ENCODE measurements at regions not wholly inside any gene's neighbourhood (a gene's known extent, or its start where the extent isn't known, plus 50 kb on each side); places are given as distances from the start of the nearest gene placed in this dataset.
"Not testable (repeated sequence)": the region's sequence is repeated elsewhere in the genome, so short reads cannot be mapped to it uniquely, and the experiment has no call there.

- intact Hi-C loops (cut with DNase I): no loop called here
- H3K36me3 ChIP-seq (ENCODE audit: control insufficient read depth in 1 of 2, insufficient read depth in 2 of 2, low read length in 1 of 2): no peaks in the 10 kb centered on the region
- H3K27ac ChIP-seq (ENCODE audit: low read depth in 1 of 2, low read length in 2 of 2): no peak overlapping the region
- ATAC-seq (ENCODE audit: low FRiP score) (no peak), DNase-seq (no peak)
- no peak overlapping the region for H3K4me3 ChIP-seq (ENCODE audit: low read length in 2 of 2)
- H3K27me3 ChIP-seq (ENCODE audit: control insufficient read depth in 1 of 2, insufficient read depth in 2 of 2, low read length in 1 of 2): no peaks in the 10 kb centered on the region
- no peaks in the 10 kb centered on the region for H3K9me3 ChIP-seq (ENCODE audit: control insufficient read depth, low read length)
- no peaks in the 10 kb centered on the region for H3K4me1 ChIP-seq (ENCODE audit: control insufficient read depth in 1 of 2, insufficient read depth in 2 of 2, low read length in 2 of 2)
Measured at GRCh38 chr1:232422098-232422497, 207.8 kb downstream of the SIPA1L2 start.

- Histone ChIP-seq H3K27ac (ENCODE audit: low read depth in 1 of 2, low read length in 2 of 2) (no peak overlapping the region), H3K27me3 (ENCODE audit: control insufficient read depth in 1 of 2, insufficient read depth in 2 of 2, low read length in 1 of 2) (no peaks in the 10 kb centered on the region), H3K4me1 (ENCODE audit: control insufficient read depth in 1 of 2, insufficient read depth in 2 of 2, low read length in 2 of 2) (no peaks in the 10 kb centered on the region), H3K36me3 (ENCODE audit: control insufficient read depth in 1 of 2, insufficient read depth in 2 of 2, low read length in 1 of 2) (no peaks in the 10 kb centered on the region), H3K9me3 (ENCODE audit: control insufficient read depth, low read length) (no peaks in the 10 kb centered on the region), H3K4me3 (ENCODE audit: low read length in 2 of 2) (no peak overlapping the region)
- WGBS, 2 donors: 92% methylated on average over 9 of the region's 9 CpGs
- no peak for ATAC-seq (ENCODE audit: low FRiP score)
- no peak for DNase-seq
- intact Hi-C loops (cut with DNase I): no loop called here
Measured at GRCh38 chr1:232421143-232421796, 208.7 kb downstream of the SIPA1L2 start.

DNA sequence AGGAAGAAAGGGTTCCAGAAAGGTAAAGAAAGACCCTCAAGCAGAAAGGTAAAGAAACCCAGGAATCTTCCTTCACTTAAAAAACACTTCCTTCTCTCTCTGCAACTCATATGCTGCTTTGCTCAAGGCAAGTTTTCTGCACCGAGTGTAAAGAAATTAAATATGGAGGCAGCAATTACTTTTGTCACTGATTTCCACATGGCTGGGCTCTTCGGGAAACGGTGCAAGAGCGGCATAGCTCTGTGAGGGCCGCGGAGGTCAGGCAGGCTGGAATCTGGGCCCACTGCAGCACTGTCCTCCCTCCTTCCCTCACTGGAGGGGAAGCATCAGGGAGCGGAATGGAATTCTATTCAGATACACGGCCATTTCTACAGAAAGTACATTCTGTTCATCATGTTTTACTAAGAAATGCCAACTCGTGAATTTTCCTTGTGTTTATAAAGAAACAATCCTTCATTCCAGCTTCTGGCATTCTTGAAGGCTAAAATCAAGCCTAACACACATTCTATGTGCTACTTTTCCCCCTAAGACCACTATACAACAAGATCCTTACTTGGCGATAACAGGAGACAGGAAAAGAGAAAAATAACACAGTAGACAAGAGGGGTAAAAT, 212.2 kb downstream of the SIPA1L2 start:
- intact Hi-C loops (cut with DNase I): loop anchor here in 1 of 2 donors (10.0 kb wide), 1 partner anchor 207 kb away; no protein-coding TSS in a partner anchor
- Histone ChIP-seq H3K4me3 (ENCODE audit: low read length in 2 of 2) (no peak overlapping the region), H3K36me3 (ENCODE audit: control insufficient read depth in 1 of 2, insufficient read depth in 2 of 2, low read length in 1 of 2) (no peaks in the 10 kb centered on the region), H3K27me3 (ENCODE audit: control insufficient read depth in 1 of 2, insufficient read depth in 2 of 2, low read length in 1 of 2) (no peaks in the 10 kb centered on the region), H3K27ac (ENCODE audit: low read depth in 1 of 2, low read length in 2 of 2) (no peak overlapping the region), H3K4me1 (ENCODE audit: control insufficient read depth in 1 of 2, insufficient read depth in 2 of 2, low read length in 2 of 2) (no peaks in the 10 kb centered on the region), H3K9me3 (ENCODE audit: control insufficient read depth, low read length) (no peaks in the 10 kb centered on the region)
- ATAC-seq (ENCODE audit: low FRiP score) (no peak), DNase-seq (no peak)
- WGBS, 2 donors: 79% methylated on average over 10 of the region's 10 CpGs

- H3K27ac ChIP-seq (ENCODE audit: low read depth in 1 of 2, low read length in 2 of 2): peak overlapping the region in 1 of 2 donors; percentile 28
- H3K9me3 ChIP-seq (ENCODE audit: control insufficient read depth, low read length): no peaks in the 10 kb centered on the region
- no peaks in the 10 kb centered on the region for H3K27me3 ChIP-seq (ENCODE audit: control insufficient read depth in 1 of 2, insufficient read depth in 2 of 2, low read length in 1 of 2)
- no peaks in the 10 kb centered on the region for H3K36me3 ChIP-seq (ENCODE audit: control insufficient read depth in 1 of 2, insufficient read depth in 2 of 2, low read length in 1 of 2)
- H3K4me3 ChIP-seq (ENCODE audit: low read length in 2 of 2): peak overlapping the region in 1 of 2 donors; percentile 4
- DNase-seq: no peak
- H3K4me1 ChIP-seq (ENCODE audit: control insufficient read depth in 1 of 2, insufficient read depth in 2 of 2, low read length in 2 of 2): no peaks in the 10 kb centered on the region
- 16 to 21% methylated on average over 8 of the region's 8 CpGs for WGBS, 2 donors
- ATAC-seq (ENCODE audit: low FRiP score): no peak
- intact Hi-C loops (cut with DNase I): loop anchor here in 1 of 2 donors (10.0 kb wide), 1 partner anchor 209 kb away; no protein-coding TSS in a partner anchor
Measured at GRCh38 chr1:232416026-232416568, 213.8 kb downstream of the SIPA1L2 start.

DNA sequence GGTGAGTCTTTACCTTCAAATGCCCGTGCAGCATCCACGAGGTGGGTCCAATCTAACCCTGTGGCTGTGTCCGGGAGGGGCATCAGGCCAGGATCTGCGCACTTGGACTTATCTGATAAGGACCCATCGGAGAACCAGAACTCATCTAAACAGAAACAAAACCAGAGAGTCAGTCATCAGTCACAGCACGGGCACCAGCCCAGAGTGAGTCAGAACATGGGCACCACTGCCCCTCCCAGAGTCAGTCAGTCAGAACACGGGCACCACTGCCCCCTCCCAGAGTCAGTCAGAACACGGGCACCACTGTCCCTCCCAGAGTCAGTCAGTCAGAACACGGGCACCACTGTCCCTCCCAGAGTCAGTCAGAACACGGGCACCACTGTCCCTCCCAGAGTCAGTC, 214.5 kb downstream of the SIPA1L2 start:
- H3K27ac ChIP-seq (ENCODE audit: low read depth in 1 of 2, low read length in 2 of 2); H3K36me3 ChIP-seq (ENCODE audit: control insufficient read depth in 1 of 2, insufficient read depth in 2 of 2, low read length in 1 of 2); DNase-seq; H3K9me3 ChIP-seq (ENCODE audit: control insufficient read depth, low read length); ATAC-seq (ENCODE audit: low FRiP score); H3K27me3 ChIP-seq (ENCODE audit: control insufficient read depth in 1 of 2, insufficient read depth in 2 of 2, low read length in 1 of 2); H3K4me1 ChIP-seq (ENCODE audit: control insufficient read depth in 1 of 2, insufficient read depth in 2 of 2, low read length in 2 of 2): not testable (repeated sequence)
- intact Hi-C loops (cut with DNase I): loop anchor here in 1 of 2 donors (10.0 kb wide), 1 partner anchor 209 kb away; no protein-coding TSS in a partner anchor
- WGBS, 2 donors: 1 to 12% methylated on average over 10 of the region's 10 CpGs
- peak overlapping the region; percentile 12 to 16 for H3K4me3 ChIP-seq (ENCODE audit: low read length in 2 of 2)

- no peak overlapping the region for H3K4me3 ChIP-seq (ENCODE audit: low read length in 2 of 2)
- ATAC-seq (ENCODE audit: low FRiP score): no peak
- no peaks in the 10 kb centered on the region for H3K4me1 ChIP-seq (ENCODE audit: control insufficient read depth in 1 of 2, insufficient read depth in 2 of 2, low read length in 2 of 2)
- WGBS, 2 donors: 98% methylated on average over 7 of the region's 7 CpGs
- no peaks in the 10 kb centered on the region for H3K36me3 ChIP-seq (ENCODE audit: control insufficient read depth in 1 of 2, insufficient read depth in 2 of 2, low read length in 1 of 2)
- no peaks in the 10 kb centered on the region for H3K27me3 ChIP-seq (ENCODE audit: control insufficient read depth in 1 of 2, insufficient read depth in 2 of 2, low read length in 1 of 2)
- intact Hi-C loops (cut with DNase I): loop anchor here in 1 of 2 donors (10.0 kb wide), 1 partner anchor 211 kb away; no protein-coding TSS in a partner anchor
- no peaks in the 10 kb centered on the region for H3K9me3 ChIP-seq (ENCODE audit: control insufficient read depth, low read length)
- H3K27ac ChIP-seq (ENCODE audit: low read depth in 1 of 2, low read length in 2 of 2): no peak overlapping the region
- DNase-seq: no peak
Measured at GRCh38 chr1:232414100-232414499, 215.8 kb downstream of the SIPA1L2 start.

DNA sequence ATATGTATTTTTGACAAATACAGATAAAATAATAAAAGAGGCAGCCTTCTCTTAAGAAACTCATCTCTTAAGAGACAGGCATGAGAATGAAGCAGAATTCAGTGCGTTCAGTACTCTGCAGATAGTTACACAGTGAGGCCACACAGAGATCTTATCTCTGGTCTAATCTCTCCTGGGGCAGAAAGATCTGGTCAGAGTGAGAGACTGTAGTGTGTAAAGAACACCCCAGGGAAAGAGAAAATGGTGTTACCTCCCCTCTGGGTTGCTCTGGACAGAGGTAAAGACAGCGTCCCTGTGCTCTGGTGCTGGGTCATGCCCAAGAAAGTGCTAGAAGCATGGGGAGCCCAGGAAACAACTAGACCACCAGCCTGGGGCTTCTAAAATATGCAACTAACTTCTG, 216.3 kb downstream of the SIPA1L2 start:
- H3K9me3 ChIP-seq (ENCODE audit: control insufficient read depth, low read length): no peaks in the 10 kb centered on the region
- ATAC-seq (ENCODE audit: low FRiP score): no peak
- H3K27me3 ChIP-seq (ENCODE audit: control insufficient read depth in 1 of 2, insufficient read depth in 2 of 2, low read length in 1 of 2): no peaks in the 10 kb centered on the region
- H3K27ac ChIP-seq (ENCODE audit: low read depth in 1 of 2, low read length in 2 of 2): no peak overlapping the region
- intact Hi-C loops (cut with DNase I): loop anchor here in 1 of 2 donors (10.0 kb wide), 1 partner anchor 211 kb away; no protein-coding TSS in a partner anchor
- DNase-seq: no peak
- H3K36me3 ChIP-seq (ENCODE audit: control insufficient read depth in 1 of 2, insufficient read depth in 2 of 2, low read length in 1 of 2): no peaks in the 10 kb centered on the region
- no peak overlapping the region for H3K4me3 ChIP-seq (ENCODE audit: low read length in 2 of 2)
- WGBS, 2 donors: 89 to 93% methylated on average over 2 of the region's 2 CpGs
- no peaks in the 10 kb centered on the region for H3K4me1 ChIP-seq (ENCODE audit: control insufficient read depth in 1 of 2, insufficient read depth in 2 of 2, low read length in 2 of 2)

DNA sequence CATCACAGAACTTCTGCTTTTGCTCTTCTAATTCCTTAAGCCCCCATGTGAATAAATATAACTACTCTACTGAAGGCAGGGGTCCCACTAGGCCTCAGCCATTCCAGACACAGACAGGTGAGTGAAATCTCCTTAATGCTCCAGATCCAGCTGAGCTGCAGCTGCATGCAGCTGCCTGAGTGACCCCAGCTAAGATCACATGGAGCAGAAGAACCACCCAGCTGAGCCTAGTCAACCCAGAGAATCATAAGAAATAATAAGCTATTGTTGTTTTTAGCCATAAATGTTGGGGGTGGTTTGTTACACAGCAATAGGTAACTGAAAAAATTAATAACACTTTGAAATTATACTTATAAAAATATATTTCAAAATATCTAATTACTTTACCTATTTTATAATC, 220.3 kb downstream of the SIPA1L2 start:
- no peak for DNase-seq
- intact Hi-C loops (cut with DNase I): no loop called here
- H3K36me3 ChIP-seq (ENCODE audit: control insufficient read depth in 1 of 2, insufficient read depth in 2 of 2, low read length in 1 of 2): no peaks in the 10 kb centered on the region

DNA sequence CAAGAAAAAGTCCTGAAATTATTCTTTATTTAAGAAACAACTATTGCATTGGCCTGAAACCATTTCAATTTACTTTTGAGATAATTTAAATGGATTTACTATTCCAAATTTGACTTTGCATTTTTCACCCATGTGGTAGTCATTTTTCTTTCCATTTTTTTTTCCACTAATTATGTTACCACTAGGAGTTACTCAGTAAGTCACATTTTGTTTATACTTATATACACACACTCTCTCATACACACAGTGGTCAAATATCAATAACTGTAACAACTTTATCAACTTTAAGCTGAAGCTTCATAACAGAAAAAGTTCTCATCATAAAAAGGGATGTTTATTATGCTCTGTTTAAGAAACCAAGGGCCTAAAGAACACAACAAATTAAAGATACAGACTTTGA, 222.8 kb downstream of the SIPA1L2 start:
- no peaks in the 10 kb centered on the region for H3K9me3 ChIP-seq (ENCODE audit: control insufficient read depth, low read length)
- H3K27ac ChIP-seq (ENCODE audit: low read depth in 1 of 2, low read length in 2 of 2): no peak overlapping the region
- no peak overlapping the region for H3K4me3 ChIP-seq (ENCODE audit: low read length in 2 of 2)
- H3K27me3 ChIP-seq (ENCODE audit: control insufficient read depth in 1 of 2, insufficient read depth in 2 of 2, low read length in 1 of 2): no peaks in the 10 kb centered on the region
- intact Hi-C loops (cut with DNase I): no loop called here
- H3K4me1 ChIP-seq (ENCODE audit: control insufficient read depth in 1 of 2, insufficient read depth in 2 of 2, low read length in 2 of 2): no peaks in the 10 kb centered on the region
- no peak for ATAC-seq (ENCODE audit: low FRiP score)
- DNase-seq: no peak
- H3K36me3 ChIP-seq (ENCODE audit: control insufficient read depth in 1 of 2, insufficient read depth in 2 of 2, low read length in 1 of 2): no peaks in the 10 kb centered on the region

More for the DNA sequence above, 220.3 kb downstream of the SIPA1L2 start:
- no peak overlapping the region for H3K27ac ChIP-seq (ENCODE audit: low read depth in 1 of 2, low read length in 2 of 2)
- no peak for ATAC-seq (ENCODE audit: low FRiP score)
- H3K4me1 ChIP-seq (ENCODE audit: control insufficient read depth in 1 of 2, insufficient read depth in 2 of 2, low read length in 2 of 2): no peaks in the 10 kb centered on the region
- H3K4me3 ChIP-seq (ENCODE audit: low read length in 2 of 2): no peak overlapping the region
- no peaks in the 10 kb centered on the region for H3K27me3 ChIP-seq (ENCODE audit: control insufficient read depth in 1 of 2, insufficient read depth in 2 of 2, low read length in 1 of 2)
- H3K9me3 ChIP-seq (ENCODE audit: control insufficient read depth, low read length): no peaks in the 10 kb centered on the region
